ENCODE measurements at regions not wholly inside any gene's neighbourhood (a gene's known extent, or its start where the extent isn't known, plus 50 kb on each side); places are given as distances from the start of the nearest gene placed in this dataset.

DNA sequence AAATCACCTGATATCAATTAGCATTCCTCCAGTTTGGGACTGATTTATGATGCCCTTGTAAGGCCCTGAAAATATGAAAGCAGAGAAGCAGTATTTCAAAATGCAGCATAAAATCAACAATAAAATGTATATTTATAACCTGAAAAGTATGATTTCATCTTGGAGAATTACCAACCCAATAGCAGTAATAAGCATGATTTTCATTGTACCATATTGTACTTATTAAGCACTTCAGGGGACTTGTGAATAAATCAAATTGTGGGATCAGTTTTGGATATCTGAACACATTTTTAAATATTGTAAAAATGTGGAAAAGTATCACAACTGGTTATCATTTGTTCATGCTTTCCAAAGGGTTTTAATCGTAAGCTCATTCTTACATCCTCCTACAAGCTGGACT is 250.8 kb downstream of the DMRT2 start:
- TF ChIP-seq, protein P1, sequence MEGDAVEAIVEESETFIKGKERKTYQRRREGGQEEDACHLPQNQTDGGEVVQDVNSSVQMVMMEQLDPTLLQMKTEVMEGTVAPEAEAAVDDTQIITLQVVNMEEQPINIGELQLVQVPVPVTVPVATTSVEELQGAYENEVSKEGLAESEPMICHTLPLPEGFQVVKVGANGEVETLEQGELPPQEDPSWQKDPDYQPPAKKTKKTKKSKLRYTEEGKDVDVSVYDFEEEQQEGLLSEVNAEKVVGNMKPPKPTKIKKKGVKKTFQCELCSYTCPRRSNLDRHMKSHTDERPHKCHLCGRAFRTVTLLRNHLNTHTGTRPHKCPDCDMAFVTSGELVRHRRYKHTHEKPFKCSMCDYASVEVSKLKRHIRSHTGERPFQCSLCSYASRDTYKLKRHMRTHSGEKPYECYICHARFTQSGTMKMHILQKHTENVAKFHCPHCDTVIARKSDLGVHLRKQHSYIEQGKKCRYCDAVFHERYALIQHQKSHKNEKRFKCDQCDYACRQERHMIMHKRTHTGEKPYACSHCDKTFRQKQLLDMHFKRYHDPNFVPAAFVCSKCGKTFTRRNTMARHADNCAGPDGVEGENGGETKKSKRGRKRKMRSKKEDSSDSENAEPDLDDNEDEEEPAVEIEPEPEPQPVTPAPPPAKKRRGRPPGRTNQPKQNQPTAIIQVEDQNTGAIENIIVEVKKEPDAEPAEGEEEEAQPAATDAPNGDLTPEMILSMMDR (IDR thresholded peaks at IDR 0.05; ENCODE audit: low read depth, low read length, missing input control), result no peak
- no peak for TF ChIP-seq JUND (IDR thresholded peaks at IDR 0.05)

Measured in liver (tissue), 3 donors.